ENCODE measurements at regions not wholly inside any gene's neighbourhood (a gene's known extent, or its start where the extent isn't known, plus 50 kb on each side); places are given as distances from the start of the nearest gene placed in this dataset.

- in situ Hi-C loops (cut with HindIII; ENCODE audit: low pct_ligation_motif_present, low sequenced_read_pairs) = no loop called here
- H3K36me3 ChIP-seq (replicated peaks) = no peaks in the 10 kb centered on the region
- TF ChIP-seq CTCF (IDR thresholded peaks at IDR 0.05; ENCODE audit: low read depth, low read length, missing control alignments) = no peak
- H3K4me3 ChIP-seq (ENCODE audit: low read depth, low read length) = no peak overlapping the region
- no peak overlapping the region for H3K27ac ChIP-seq
- no peak for DNase-seq
- no peaks in the 10 kb centered on the region for H3K27me3 ChIP-seq (replicated peaks)
Measured at GRCh38 chr6:1040393-1040792, 271.5 kb upstream of the FOXQ1 start.

- H3K27me3 ChIP-seq (replicated peaks) = no peaks in the 10 kb centered on the region
- H3K36me3 ChIP-seq (replicated peaks) = no peaks in the 10 kb centered on the region
- H3K4me3 ChIP-seq (ENCODE audit: low read depth, low read length) = no peak overlapping the region
- TF ChIP-seq CTCF (IDR thresholded peaks at IDR 0.05; ENCODE audit: low read depth, low read length, missing control alignments) = no peak
- H3K27ac ChIP-seq = no peak overlapping the region
- DNase-seq = no peak
- in situ Hi-C loops (cut with HindIII; ENCODE audit: low pct_ligation_motif_present, low sequenced_read_pairs) = no loop called here
Measured at GRCh38 chr6:1039746-1040145, 272.2 kb upstream of the FOXQ1 start.

GRCh38 chr6:1039191-1039590, 272.7 kb upstream of the FOXQ1 start:
- no peak overlapping the region for H3K27ac ChIP-seq
- DNase-seq = no peak

GRCh38 chr6:1037430-1038202, 274.3 kb upstream of the FOXQ1 start:
- H3K36me3 ChIP-seq (replicated peaks) = no peaks in the 10 kb centered on the region
- H3K27ac ChIP-seq = no peak overlapping the region
- DNase-seq = no peak
- TF ChIP-seq CTCF (IDR thresholded peaks at IDR 0.05; ENCODE audit: low read depth, low read length, missing control alignments) = no peak
- H3K27me3 ChIP-seq (replicated peaks) = no peaks in the 10 kb centered on the region
- in situ Hi-C loops (cut with HindIII; ENCODE audit: low pct_ligation_motif_present, low sequenced_read_pairs) = no loop called here
- H3K4me3 ChIP-seq (ENCODE audit: low read depth, low read length) = no peak overlapping the region

More at GRCh38 chr6:1039191-1039590, 272.7 kb upstream of the FOXQ1 start:
- H3K4me3 ChIP-seq (ENCODE audit: low read depth, low read length) = no peak overlapping the region
- H3K27me3 ChIP-seq (replicated peaks) = no peaks in the 10 kb centered on the region
- no peaks in the 10 kb centered on the region for H3K36me3 ChIP-seq (replicated peaks)
- TF ChIP-seq CTCF (IDR thresholded peaks at IDR 0.05; ENCODE audit: low read depth, low read length, missing control alignments) = no peak
- in situ Hi-C loops (cut with HindIII; ENCODE audit: low pct_ligation_motif_present, low sequenced_read_pairs) = no loop called here

- H3K27ac ChIP-seq = no peak overlapping the region
- no peaks in the 10 kb centered on the region for H3K27me3 ChIP-seq (replicated peaks)
- in situ Hi-C loops (cut with HindIII; ENCODE audit: low pct_ligation_motif_present, low sequenced_read_pairs) = no loop called here
- DNase-seq = no peak
- no peak for TF ChIP-seq CTCF (IDR thresholded peaks at IDR 0.05; ENCODE audit: low read depth, low read length, missing control alignments)
- no peaks in the 10 kb centered on the region for H3K36me3 ChIP-seq (replicated peaks)
- no peak overlapping the region for H3K4me3 ChIP-seq (ENCODE audit: low read depth, low read length)
Measured at GRCh38 chr6:1035401-1035800, 276.5 kb upstream of the FOXQ1 start.

GRCh38 chr6:1031720-1032119, 280.2 kb upstream of the FOXQ1 start:
- Histone ChIP-seq H3K36me3 (replicated peaks) (no peaks in the 10 kb centered on the region), H3K4me3 (ENCODE audit: low read depth, low read length) (no peak overlapping the region), H3K27me3 (replicated peaks) (no peaks in the 10 kb centered on the region), H3K27ac (no peak overlapping the region)
- no peak for TF ChIP-seq CTCF (IDR thresholded peaks at IDR 0.05; ENCODE audit: low read depth, low read length, missing control alignments)
- in situ Hi-C loops (cut with HindIII; ENCODE audit: low pct_ligation_motif_present, low sequenced_read_pairs) = no loop called here
- DNase-seq = no peak
